CD4-positive, alpha-beta T cell (primary cell): ENCODE measurements at regions not wholly inside any gene's neighbourhood (a gene's known extent, or its start where the extent isn't known, plus 50 kb on each side); places are given as distances from the start of the nearest gene placed in this dataset.

Experiments
- ATAC-seq: fragments of 200-7000 bp; cut with Tn5 transposase; one replicate; pipeline ENCODE4 v1.10.0; 2022; ENCODE audit warnings: mild to moderate bottlenecking; ENCODE audit not compliant: poor library complexity
- CTCF ChIA-PET: fragments of 350-600 bp; sonication (Branson Sonifier 250); formaldehyde crosslinking; loops from one replicate; lab custom pipeline; 2021; ENCODE audit warnings: antibody characterized with exemption, inconsistent platforms; lab: Charles Lee
- POLR2A ChIA-PET: fragments of 350-600 bp; sonication (Branson Sonifier 250); formaldehyde crosslinking; loops from one replicate; lab custom pipeline; 2021; ENCODE audit warnings: antibody characterized with exemption, inconsistent platforms; lab: Charles Lee
- DNase-seq, 14 experiments: peaks; one replicate each; pipeline ENCODE4 v3.0.0-alpha.2; 2013 to 2020; ENCODE audit warnings: mixed read lengths in 2 of 14
- H3K27ac ChIP-seq, 2 donors: one replicate each; pipeline versions ENCODE4 v1.5.1 to v1.7.0; 2013; ENCODE audit warnings: low read length in 2 of 2, low read depth in 1 of 2, mild to moderate bottlenecking in 1 of 2
- H3K27me3 ChIP-seq, 2 experiments: 1 replicate in 1 of 2; 2 replicates in 1 of 2; pipeline versions ENCODE4 v1.6.1 to v1.7.0; 2013; ENCODE audit warnings: low read length in 2 of 2, control low read depth in 1 of 2, mild to moderate bottlenecking in 1 of 2, moderate library complexity in 1 of 2; ENCODE audit not compliant: insufficient read depth in 2 of 2, control insufficient read depth in 1 of 2
- H3K36me3 ChIP-seq: one replicate; pipeline ENCODE4 v1.6.1; 2013; ENCODE audit warnings: low read length, control low read depth; ENCODE audit not compliant: insufficient read depth
- H3K4me1 ChIP-seq: one replicate; pipeline ENCODE4 v1.6.1; 2013; ENCODE audit warnings: low read length, control low read depth; ENCODE audit not compliant: insufficient read depth
- H3K4me3 ChIP-seq: one replicate; pipeline ENCODE4 v1.5.1; 2013; ENCODE audit warnings: mild to moderate bottlenecking, low read length, moderate library complexity
- H3K9me3 ChIP-seq, 2 experiments: 1 replicate in 1 of 2; 2 replicates in 1 of 2; pipeline versions ENCODE4 v1.6.1 to v1.7.0; 2013; ENCODE audit warnings: low read length in 2 of 2, mild to moderate bottlenecking in 2 of 2, control low read depth in 1 of 2, moderate library complexity in 1 of 2; ENCODE audit not compliant: control insufficient read depth in 1 of 2, insufficient read depth in 1 of 2
- H3K27ac Mint-ChIP-seq: one replicate; pipeline ENCODE4 v1.8.0; 2020; ENCODE audit warnings: mixed read lengths
- H3K27me3 Mint-ChIP-seq: one replicate; pipeline ENCODE4 v1.8.0; 2021; ENCODE audit warnings: mixed read lengths
- H3K36me3 Mint-ChIP-seq: one replicate; pipeline ENCODE4 v1.8.0; 2021; ENCODE audit warnings: low read depth, mixed read lengths
- H3K4me1 Mint-ChIP-seq: one replicate; pipeline ENCODE4 v1.8.0; 2021; ENCODE audit warnings: low read depth, mixed read lengths
- H3K4me3 Mint-ChIP-seq: one replicate; pipeline ENCODE4 v1.8.0; 2020; ENCODE audit warnings: mild to moderate bottlenecking, mixed read lengths
- H3K9me3 Mint-ChIP-seq: one replicate; pipeline ENCODE4 v1.8.0; 2020; ENCODE audit warnings: mixed read lengths
- intact Hi-C, 2 experiments: fragments of 100-400 bp; cut with DNase I in 1 of 2; cut with micrococcal nuclease in 1 of 2; formaldehyde crosslinking; loops; one replicate each; pipeline versions ENCODE4 v1.15.1 to v1.9.0; 2023 to 2025; cut with DNase I, micrococcal nuclease
- TF ChIP-seq, protein P1 (sequence below): fragments of 200-600 bp; IDR thresholded peaks from one replicate; pipeline ENCODE4 v1.8.0; 2022; ENCODE audit warnings: antibody characterized with exemption, mild to moderate bottlenecking

DNA sequence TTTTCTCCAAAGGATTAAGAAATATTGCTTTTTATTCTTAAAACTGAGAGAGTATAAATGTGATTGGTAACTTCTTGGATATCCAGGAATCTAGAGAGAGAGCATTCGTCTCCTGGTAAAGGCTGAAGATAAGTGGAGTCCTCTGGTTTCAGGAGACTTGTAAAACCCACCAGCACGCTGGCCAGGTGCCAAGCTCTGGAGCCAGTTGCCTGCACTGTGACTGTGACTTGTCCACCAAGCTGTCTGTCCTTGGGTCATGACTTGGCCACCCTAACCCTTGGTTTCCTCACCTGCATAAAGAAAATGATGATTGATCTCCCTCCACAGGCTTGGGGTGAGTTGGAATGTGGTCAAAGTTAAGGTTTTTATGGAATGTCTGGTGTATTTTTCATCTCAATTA lies 185.4 kb upstream of the NCKAP5 start:
- Histone ChIP-seq H3K4me3 (no peak overlapping the region), H3K27ac (no peak overlapping the region), H3K4me1 (no peaks in the 10 kb centered on the region), H3K36me3 (no peaks in the 10 kb centered on the region), H3K9me3 (no peaks in the 10 kb centered on the region), H3K27me3 (no peaks in the 10 kb centered on the region)
- ATAC-seq (no peak), DNase-seq (no peak)
- Mint-ChIP-seq H3K36me3 (no peaks in the 10 kb centered on the region), H3K27me3 (peaks cover 13% of the 10 kb centered on the region), H3K27ac (no peak overlapping the region), H3K4me3 (no peak overlapping the region), H3K9me3 (no peaks in the 10 kb centered on the region), H3K4me1 (no peaks in the 10 kb centered on the region)
- CTCF ChIA-PET, result no interaction called here
- POLR2A ChIA-PET, result no interaction called here
- TF ChIP-seq, protein P1, sequence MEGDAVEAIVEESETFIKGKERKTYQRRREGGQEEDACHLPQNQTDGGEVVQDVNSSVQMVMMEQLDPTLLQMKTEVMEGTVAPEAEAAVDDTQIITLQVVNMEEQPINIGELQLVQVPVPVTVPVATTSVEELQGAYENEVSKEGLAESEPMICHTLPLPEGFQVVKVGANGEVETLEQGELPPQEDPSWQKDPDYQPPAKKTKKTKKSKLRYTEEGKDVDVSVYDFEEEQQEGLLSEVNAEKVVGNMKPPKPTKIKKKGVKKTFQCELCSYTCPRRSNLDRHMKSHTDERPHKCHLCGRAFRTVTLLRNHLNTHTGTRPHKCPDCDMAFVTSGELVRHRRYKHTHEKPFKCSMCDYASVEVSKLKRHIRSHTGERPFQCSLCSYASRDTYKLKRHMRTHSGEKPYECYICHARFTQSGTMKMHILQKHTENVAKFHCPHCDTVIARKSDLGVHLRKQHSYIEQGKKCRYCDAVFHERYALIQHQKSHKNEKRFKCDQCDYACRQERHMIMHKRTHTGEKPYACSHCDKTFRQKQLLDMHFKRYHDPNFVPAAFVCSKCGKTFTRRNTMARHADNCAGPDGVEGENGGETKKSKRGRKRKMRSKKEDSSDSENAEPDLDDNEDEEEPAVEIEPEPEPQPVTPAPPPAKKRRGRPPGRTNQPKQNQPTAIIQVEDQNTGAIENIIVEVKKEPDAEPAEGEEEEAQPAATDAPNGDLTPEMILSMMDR, result no peak
- intact Hi-C loops, result no loop called here

DNA sequence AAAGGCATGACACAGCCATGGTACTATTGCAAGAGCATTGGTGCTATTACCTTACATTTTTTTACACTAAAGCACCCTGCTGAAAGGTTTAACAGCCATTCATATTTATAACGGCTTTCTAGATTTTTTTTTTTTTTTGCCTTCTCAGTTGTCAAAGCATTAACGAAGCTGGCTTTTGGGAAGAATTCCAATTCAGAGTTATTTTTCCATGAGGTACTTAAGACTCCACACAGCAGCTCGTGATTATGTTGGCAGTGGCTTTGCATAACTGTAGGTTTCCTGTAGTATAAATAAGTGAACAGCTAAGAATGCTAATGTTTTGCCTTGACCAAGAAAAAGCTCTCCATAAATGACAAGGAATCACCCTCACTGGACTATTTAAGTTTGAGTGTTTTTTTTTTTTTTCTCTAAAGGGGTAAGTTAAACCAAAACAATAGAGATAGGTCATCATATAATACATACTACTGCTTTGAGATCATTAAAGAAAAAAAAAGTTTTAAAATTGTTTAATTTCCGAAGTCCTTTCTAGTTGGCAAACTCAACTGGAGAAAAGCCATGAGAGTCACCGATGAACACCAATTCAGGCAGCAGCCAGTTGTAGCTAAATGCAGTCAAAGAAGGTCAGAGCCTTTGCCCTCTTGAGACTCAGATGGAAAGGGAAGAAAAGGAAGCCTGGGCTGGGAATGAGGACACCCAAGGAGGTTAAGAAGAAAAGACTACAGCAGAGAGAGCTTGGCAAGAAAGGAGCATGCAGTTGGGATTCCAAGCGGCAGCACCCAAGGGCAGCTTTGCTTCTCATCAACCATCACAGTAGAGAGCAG lies 187.4 kb upstream of the NCKAP5 start:
- Histone ChIP-seq H3K27me3 (no peaks in the 10 kb centered on the region), H3K4me1 (no peaks in the 10 kb centered on the region), H3K27ac (no peak overlapping the region), H3K4me3 (no peak overlapping the region), H3K9me3 (no peaks in the 10 kb centered on the region), H3K36me3 (no peaks in the 10 kb centered on the region)
- intact Hi-C loops, result no loop called here
- ChIA-PET POLR2A (no interaction called here), CTCF (no interaction called here)
- Mint-ChIP-seq H3K4me3 (no peak overlapping the region), H3K4me1 (no peaks in the 10 kb centered on the region), H3K36me3 (no peaks in the 10 kb centered on the region), H3K9me3 (no peaks in the 10 kb centered on the region), H3K27me3 (peaks cover 15% of the 10 kb centered on the region), H3K27ac (no peak overlapping the region)
- TF ChIP-seq, protein P1, result no peak
- DNase-seq (no peak), ATAC-seq (no peak)

DNA sequence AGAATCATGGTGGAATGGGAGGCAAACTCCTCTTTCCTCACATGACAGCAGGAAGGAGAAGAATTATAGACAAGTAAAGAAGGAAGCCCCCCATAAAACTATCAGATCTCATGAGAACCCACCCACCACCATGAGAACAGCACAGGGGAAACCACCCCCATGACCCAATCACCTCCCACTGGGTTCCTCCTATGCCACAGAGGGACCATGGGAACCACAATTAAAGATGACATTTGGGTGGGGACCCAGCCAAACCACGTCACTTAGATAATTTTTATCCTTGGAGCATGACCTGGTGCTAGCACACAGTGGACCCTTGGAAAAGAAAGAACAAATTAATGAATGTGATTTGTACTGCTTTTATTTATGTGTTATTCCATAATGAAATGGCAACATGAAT lies 188.6 kb upstream of the NCKAP5 start:
- no peaks in the 10 kb centered on the region for H3K36me3 Mint-ChIP-seq
- no peaks in the 10 kb centered on the region for H3K36me3 ChIP-seq
- H3K27ac ChIP-seq, result no peak overlapping the region
- CTCF ChIA-PET, result no interaction called here
- no peaks in the 10 kb centered on the region for H3K4me1 Mint-ChIP-seq
- H3K27me3 ChIP-seq, result no peaks in the 10 kb centered on the region
- no peak overlapping the region for H3K27ac Mint-ChIP-seq
- ATAC-seq (no peak), DNase-seq (no peak)
- peaks cover 12% of the 10 kb centered on the region for H3K27me3 Mint-ChIP-seq
- no peak overlapping the region for H3K4me3 ChIP-seq
- H3K4me1 ChIP-seq, result no peaks in the 10 kb centered on the region
- H3K9me3 ChIP-seq, result no peaks in the 10 kb centered on the region
- H3K9me3 Mint-ChIP-seq, result no peaks in the 10 kb centered on the region
- TF ChIP-seq, protein P1, result no peak
- POLR2A ChIA-PET, result no interaction called here
- intact Hi-C loops, result no loop called here
- H3K4me3 Mint-ChIP-seq, result no peak overlapping the region
